H9 (cell line): ENCODE measurements at regions not wholly inside any gene's neighbourhood (a gene's known extent, or its start where the extent isn't known, plus 50 kb on each side); places are given as distances from the start of the nearest gene placed in this dataset.

Experiments
- DNase-seq: peaks from one replicate; pipeline ENCODE4 v3.0.0-alpha.2; 2017
- H2AFZ ChIP-seq: one replicate; pipeline ENCODE4 v1.6.1; 2013; ENCODE audit warnings: mild to moderate bottlenecking, low read length, control low read depth, moderate library complexity
- H2AK5ac ChIP-seq: 2 replicates; pipeline ENCODE4 v1.6.1; 2013; ENCODE audit warnings: low read length, control low read depth, mixed read lengths; ENCODE audit not compliant: insufficient read length
- H2BK120ac ChIP-seq: one replicate; pipeline ENCODE4 v1.6.1; 2013; ENCODE audit warnings: low read depth, mild to moderate bottlenecking, low read length, control low read depth, inconsistent platforms; ENCODE audit not compliant: poor library complexity, severe bottlenecking
- H2BK12ac ChIP-seq: 2 replicates; pipeline ENCODE4 v1.6.1; 2013; ENCODE audit warnings: low read length, control low read depth, mixed read lengths, low read depth; ENCODE audit not compliant: insufficient read length
- H2BK15ac ChIP-seq: 2 replicates; pipeline ENCODE4 v1.6.1; 2013; ENCODE audit warnings: low read depth, low read length, control low read depth
- H2BK20ac ChIP-seq: one replicate; pipeline ENCODE4 v1.6.1; 2013; ENCODE audit warnings: low read depth, mild to moderate bottlenecking, low read length, control low read depth, inconsistent platforms; ENCODE audit not compliant: poor library complexity, severe bottlenecking
- H2BK5ac ChIP-seq: 2 replicates; pipeline ENCODE4 v1.6.1; 2013; ENCODE audit warnings: low read length, control low read depth, mixed read lengths; ENCODE audit not compliant: insufficient read length
- H3K14ac ChIP-seq: 2 replicates; pipeline ENCODE4 v1.6.1; 2013; ENCODE audit warnings: low read length, control low read depth; ENCODE audit not compliant: insufficient read depth
- H3K18ac ChIP-seq: 2 replicates; pipeline ENCODE4 v1.6.1; 2013; ENCODE audit warnings: low read depth, mild to moderate bottlenecking, mixed read lengths, low read length, control low read depth; ENCODE audit not compliant: insufficient read length
- H3K23ac ChIP-seq: 2 replicates; pipeline ENCODE4 v1.6.1; 2013; ENCODE audit warnings: low read length, control low read depth, mixed read lengths, low read depth; ENCODE audit not compliant: insufficient read length
- H3K23me2 ChIP-seq: 2 replicates; pipeline ENCODE4 v1.6.1; 2013; ENCODE audit warnings: low read depth, mild to moderate bottlenecking, mixed read lengths, low read length, control low read depth; ENCODE audit not compliant: insufficient read length, poor library complexity, severe bottlenecking
- H3K27ac ChIP-seq: 2 replicates; pipeline ENCODE4 v1.5.1; 2013; ENCODE audit warnings: low read length, control low read depth, mixed read lengths, low read depth; ENCODE audit not compliant: insufficient read length
- H3K27me3 ChIP-seq: 2 replicates; pipeline ENCODE4 v1.6.1; 2013; ENCODE audit warnings: low read length, control low read depth, inconsistent platforms; ENCODE audit not compliant: insufficient read depth
- H3K4ac ChIP-seq: 2 replicates; pipeline ENCODE4 v1.6.1; 2013; ENCODE audit warnings: low read depth, mild to moderate bottlenecking, control low read depth, inconsistent platforms, low read length, moderate library complexity
- H3K4me1 ChIP-seq: 2 replicates; pipeline ENCODE4 v1.6.1; 2013; ENCODE audit warnings: low read length, control low read depth, inconsistent platforms; ENCODE audit not compliant: insufficient read depth
- H3K4me2 ChIP-seq: 2 replicates; pipeline ENCODE4 v1.6.1; 2013; ENCODE audit warnings: low read length, control low read depth, mixed read lengths; ENCODE audit not compliant: insufficient read length, insufficient read depth
- H3K56ac ChIP-seq: 2 replicates; pipeline ENCODE4 v1.6.1; 2013; ENCODE audit warnings: low read depth, mild to moderate bottlenecking, mixed read lengths, low read length, control low read depth; ENCODE audit not compliant: insufficient read length
- H3K79me1 ChIP-seq: 2 replicates; pipeline ENCODE4 v1.6.1; 2013; ENCODE audit warnings: low read depth, mild to moderate bottlenecking, moderate library complexity, low read length, control low read depth, inconsistent platforms; ENCODE audit not compliant: insufficient read depth, poor library complexity, severe bottlenecking
- H3K79me2 ChIP-seq: 2 replicates; pipeline ENCODE4 v1.6.1; 2013; ENCODE audit warnings: low read length, control low read depth, inconsistent platforms; ENCODE audit not compliant: insufficient read depth
- H3K9ac ChIP-seq: 2 replicates; pipeline ENCODE4 v1.6.1; 2013; ENCODE audit warnings: low read length, control low read depth, mixed read lengths; ENCODE audit not compliant: insufficient read length; ENCODE audit errors: extremely low read depth
- H3K9me3 ChIP-seq: one replicate; pipeline ENCODE4 v1.6.1; 2013; ENCODE audit warnings: low read depth, low read length, inconsistent platforms; ENCODE audit not compliant: control insufficient read depth
- H3T11ph ChIP-seq: one replicate; pipeline ENCODE4 v1.6.1; 2013; ENCODE audit warnings: mild to moderate bottlenecking, low read length, control low read depth, inconsistent platforms
- H4K20me1 ChIP-seq: one replicate; pipeline ENCODE4 v1.6.1; 2013; ENCODE audit not compliant: control insufficient read depth, insufficient read length, insufficient read depth
- H4K5ac ChIP-seq: 2 replicates; pipeline ENCODE4 v1.6.1; 2013; ENCODE audit warnings: low read depth, mild to moderate bottlenecking, mixed read lengths, low read length, control low read depth; ENCODE audit not compliant: insufficient read length
- H4K8ac ChIP-seq: replicated peaks from 2 replicates; pipeline ENCODE4 v1.6.1; 2013; ENCODE audit warnings: low read length, control low read depth, mixed read lengths, low read depth; ENCODE audit not compliant: insufficient read length
- H4K91ac ChIP-seq: 2 replicates; pipeline ENCODE4 v1.6.1; 2013; ENCODE audit warnings: low read depth, mild to moderate bottlenecking, moderate library complexity, mixed read lengths, low read length, control low read depth; ENCODE audit not compliant: insufficient read length
- H3K27ac Mint-ChIP-seq, 3 experiments: 2 replicates in 2 of 3; 3 replicates in 1 of 3; pipeline ENCODE4 v1.8.0; 2020 to 2021; ENCODE audit warnings: mixed read lengths in 3 of 3, mild to moderate bottlenecking in 1 of 3, moderate library complexity in 1 of 3
- H3K27me3 Mint-ChIP-seq: 2 replicates; pipeline ENCODE4 v1.8.0; 2021; ENCODE audit warnings: low read depth, mild to moderate bottlenecking, moderate library complexity, mixed read lengths
- H3K36me3 Mint-ChIP-seq, 3 experiments: 2 replicates in 2 of 3; 3 replicates in 1 of 3; pipeline ENCODE4 v1.8.0; 2020 to 2021; ENCODE audit warnings: low read depth in 3 of 3, mixed read lengths in 3 of 3; ENCODE audit not compliant: insufficient read depth in 1 of 3
- H3K4me1 Mint-ChIP-seq, 2 experiments: 2 replicates each; pipeline ENCODE4 v1.8.0; 2020; ENCODE audit warnings: mixed read lengths in 2 of 2
- H3K4me3 Mint-ChIP-seq, 2 experiments: 2 replicates in 1 of 2; 3 replicates in 1 of 2; pipeline ENCODE4 v1.8.0; 2020 to 2021; ENCODE audit warnings: mild to moderate bottlenecking in 2 of 2, mixed read lengths in 2 of 2, moderate library complexity in 1 of 2
- H3K9me3 Mint-ChIP-seq, 2 experiments: 2 replicates in 1 of 2; 3 replicates in 1 of 2; pipeline ENCODE4 v1.8.0; 2020; ENCODE audit warnings: mild to moderate bottlenecking in 2 of 2, mixed read lengths in 2 of 2, moderate library complexity in 1 of 2
- CTCF ChIP-seq: fragments of 200-600 bp; sonication (generic); conservative IDR thresholded peaks from 3 replicates; pipeline ENCODE4 v1.8.0; 2021; ENCODE audit warnings: antibody characterized with exemption, mild to moderate bottlenecking
- WGBS: extraction: QIAGEN DNeasy Blood & Tissue Kit; methylation state at CpG from one replicate; pipeline ENCODE4 v1.1.7; 2013; ENCODE audit warnings: missing lambda C conversion rate, low lambda C conversion rate, mixed read lengths; ENCODE audit not compliant: insufficient read length; ENCODE audit errors: extremely low coverage; 5-methylcytosine and 5-hydroxymethylcytosine counted together

- H3K4me1 Mint-ChIP-seq: no peaks in the 10 kb centered on the region
- Histone ChIP-seq H2BK120ac (no peak overlapping the region), H4K20me1 (no peaks in the 10 kb centered on the region), H3K18ac (no peak overlapping the region), H4K91ac (no peak overlapping the region), H3K9me3 (no peaks in the 10 kb centered on the region), H4K5ac (no peak overlapping the region), H3K4me1 (peaks cover 4% of the 10 kb centered on the region), H3K4me2 (no peak overlapping the region), H2BK20ac (no peak overlapping the region), H2AFZ (no peak overlapping the region), H2BK5ac (no peak overlapping the region), H3K14ac (no peak overlapping the region), H3T11ph (no peak overlapping the region), H3K27me3 (no peaks in the 10 kb centered on the region), H3K9ac (no peak overlapping the region), H3K4ac (no peak overlapping the region), H3K56ac (no peak overlapping the region), H3K79me1 (no peaks in the 10 kb centered on the region), H4K8ac (no peak overlapping the region), H2AK5ac (no peak overlapping the region), H3K79me2 (no peaks in the 10 kb centered on the region), H2BK15ac (no peak overlapping the region), H2BK12ac (no peak overlapping the region), H3K27ac (no peak overlapping the region), H3K23me2 (no peaks in the 10 kb centered on the region), H3K23ac (no peak overlapping the region)
- H3K4me3 Mint-ChIP-seq: no peak overlapping the region
- no peak for TF ChIP-seq CTCF
- no peaks in the 10 kb centered on the region for H3K9me3 Mint-ChIP-seq
- H3K27me3 Mint-ChIP-seq: no peaks in the 10 kb centered on the region
- no peaks in the 10 kb centered on the region for H3K36me3 Mint-ChIP-seq
- no peak overlapping the region for H3K27ac Mint-ChIP-seq
- DNase-seq: no peak
- no CpG with 5 or more reads among the region's 1 CpG for WGBS
These were observed 134.8 kb downstream of the HS3ST1 start for GRCh38 chr4:11293866-11294265.
